WTC11 (cell line): ENCODE measurements at regions not wholly inside any gene's neighbourhood (a gene's known extent, or its start where the extent isn't known, plus 50 kb on each side); places are given as distances from the start of the nearest gene placed in this dataset.

Source experiments
- ATAC-seq: fragments of 200-7000 bp; cut with Tn5 transposase; 2 replicates; pipeline ENCODE4 v1.10.0; 2021; ENCODE audit warnings: mild to moderate bottlenecking, moderate library complexity
- CTCF ChIA-PET: fragments of 300-600 bp; sonication (Branson Sonifier 250); formaldehyde crosslinking; loops from one replicate; lab custom pipeline; 2021; ENCODE audit warnings: antibody characterized with exemption; lab: Charles Lee
- POLR2A ChIA-PET: fragments of 350-600 bp; sonication (Branson Sonifier 250); formaldehyde crosslinking; loops from one replicate; lab custom pipeline; 2021; ENCODE audit warnings: antibody characterized with exemption; lab: Charles Lee
- DNase-seq: peaks from one replicate; pipeline ENCODE4 v3.0.0; 2021; ENCODE audit warnings: low spot score
- H3K27ac Mint-ChIP-seq: 2 replicates; pipeline ENCODE4 v1.8.0; 2021; ENCODE audit warnings: mixed read lengths
- H3K27me3 Mint-ChIP-seq: 2 replicates; pipeline ENCODE4 v1.8.0; 2021; ENCODE audit warnings: low read depth, mild to moderate bottlenecking, moderate library complexity, mixed read lengths
- H3K36me3 Mint-ChIP-seq: 2 replicates; pipeline ENCODE4 v1.8.0; 2021; ENCODE audit warnings: mixed read lengths
- H3K4me1 Mint-ChIP-seq: 2 replicates; pipeline ENCODE4 v1.8.0; 2022; ENCODE audit warnings: mixed read lengths
- H3K4me3 Mint-ChIP-seq: 2 replicates; pipeline ENCODE4 v1.8.0; 2021; ENCODE audit warnings: mild to moderate bottlenecking, moderate library complexity, mixed read lengths
- H3K9me3 Mint-ChIP-seq: 2 replicates; pipeline ENCODE4 v1.8.0; 2021; ENCODE audit warnings: mixed read lengths
- AFF4 ChIP-seq: sonication (generic); formaldehyde crosslinking; IDR thresholded peaks from 2 replicates; pipeline ENCODE4 v1.8.1; 2023; ENCODE audit warnings: mild to moderate bottlenecking, missing genetic modification reagents, borderline replicate concordance
- AR ChIP-seq: fragments of 250-450 bp; sonication (Bioruptor Pico); IDR thresholded peaks from 2 replicates; pipeline ENCODE4 v1.9.0; 2021; ENCODE audit warnings: mild to moderate bottlenecking
- E2F4 ChIP-seq: sonication (generic); formaldehyde crosslinking; IDR thresholded peaks from 2 replicates; pipeline ENCODE4 v1.8.1; 2022; ENCODE audit warnings: low read depth, mild to moderate bottlenecking, moderate library complexity, missing genetic modification reagents, borderline replicate concordance
- ELF4 ChIP-seq: sonication (generic); formaldehyde crosslinking; IDR thresholded peaks from 2 replicates; pipeline ENCODE4 v1.8.1; 2022; ENCODE audit warnings: low read depth, mild to moderate bottlenecking, moderate library complexity, missing genetic modification reagents
- EMX1 ChIP-seq: fragments of 250-450 bp; sonication (Bioruptor Pico); IDR thresholded peaks from 2 replicates; pipeline ENCODE4 v1.8.0; 2021; ENCODE audit warnings: mild to moderate bottlenecking
- FOXJ3 ChIP-seq: sonication (generic); formaldehyde crosslinking; IDR thresholded peaks from 2 replicates; pipeline ENCODE4 v1.9.0; 2021; ENCODE audit warnings: missing genetic modification reagents, mild to moderate bottlenecking, borderline replicate concordance
- FOXP1 ChIP-seq: sonication (generic); formaldehyde crosslinking; IDR thresholded peaks from 2 replicates; pipeline ENCODE4 v1.8.0; 2022; ENCODE audit warnings: missing genetic modification reagents, mild to moderate bottlenecking, moderate library complexity, borderline replicate concordance
- HMGA2 ChIP-seq: fragments of 250-450 bp; sonication (Bioruptor Pico); IDR thresholded peaks from 2 replicates; pipeline ENCODE4 v1.4.0; 2021; ENCODE audit warnings: mild to moderate bottlenecking, moderate library complexity
- NFYB ChIP-seq: sonication (generic); formaldehyde crosslinking; conservative IDR thresholded peaks from 2 replicates; pipeline ENCODE4 v1.8.0; 2022; ENCODE audit warnings: low read depth, missing genetic modification reagents
- NR1H2 ChIP-seq: sonication (generic); formaldehyde crosslinking; IDR thresholded peaks from 2 replicates; pipeline ENCODE4 v1.9.0; 2021; ENCODE audit warnings: mild to moderate bottlenecking, moderate library complexity, missing genetic modification reagents
- OVOL2 ChIP-seq: fragments of 250-450 bp; sonication (Bioruptor Pico); IDR thresholded peaks from 2 replicates; pipeline ENCODE4 v1.9.0; 2021; ENCODE audit warnings: mild to moderate bottlenecking, borderline replicate concordance
- RORB ChIP-seq: fragments of 250-450 bp; sonication (Bioruptor Pico); IDR thresholded peaks from 2 replicates; pipeline ENCODE4 v1.9.0; 2021; ENCODE audit warnings: mild to moderate bottlenecking
- SMAD3 ChIP-seq: sonication (generic); formaldehyde crosslinking; IDR thresholded peaks from 2 replicates; pipeline ENCODE4 v1.8.0; 2022; ENCODE audit warnings: missing genetic modification reagents, mild to moderate bottlenecking, borderline replicate concordance
- SOX15 ChIP-seq: fragments of 250-450 bp; sonication (Bioruptor Pico); IDR thresholded peaks from 2 replicates; pipeline ENCODE4 v1.9.0; 2021; ENCODE audit warnings: mild to moderate bottlenecking
- TP53 ChIP-seq: sonication (generic); formaldehyde crosslinking; IDR thresholded peaks from 2 replicates; pipeline ENCODE4 v1.8.1; 2023; ENCODE audit warnings: mild to moderate bottlenecking, missing genetic modification reagents
- USF1 ChIP-seq: sonication (generic); formaldehyde crosslinking; IDR thresholded peaks from 2 replicates; pipeline ENCODE4 v1.8.0; 2022; ENCODE audit warnings: mild to moderate bottlenecking, missing genetic modification reagents
- ZNF121 ChIP-seq: sonication (generic); formaldehyde crosslinking; IDR thresholded peaks from 2 replicates; pipeline ENCODE4 v1.8.0; 2023; ENCODE audit warnings: missing genetic modification reagents
- ZNF423 ChIP-seq: fragments of 250-450 bp; sonication (Bioruptor Pico); IDR thresholded peaks from 2 replicates; pipeline ENCODE4 v2.1.2; 2022; ENCODE audit warnings: mild to moderate bottlenecking, moderate library complexity
- ZNF671 ChIP-seq: fragments of 250-450 bp; sonication (Bioruptor Pico); IDR thresholded peaks from 2 replicates; pipeline ENCODE4 v1.8.0; 2021; ENCODE audit warnings: mild to moderate bottlenecking
- TF ChIP-seq, protein P1 (sequence below): fragments of 250-450 bp; sonication (Bioruptor Pico); IDR thresholded peaks from 2 replicates; pipeline ENCODE4 v1.9.0; 2021; ENCODE audit warnings: moderate library complexity, mild to moderate bottlenecking, inconsistent platforms, borderline replicate concordance
- TF ChIP-seq, protein P2 (sequence below): sonication (generic); formaldehyde crosslinking; IDR thresholded peaks from 2 replicates; pipeline ENCODE4 v1.8.0; 2023; ENCODE audit warnings: missing genetic modification reagents
- TF ChIP-seq, protein P3 (sequence below): sonication (generic); formaldehyde crosslinking; IDR thresholded peaks from 2 replicates; pipeline ENCODE4 v1.8.0; 2023; ENCODE audit warnings: missing genetic modification reagents, mild to moderate bottlenecking, borderline replicate concordance

- Mint-ChIP-seq H3K36me3 (no peaks in the 10 kb centered on the region), H3K9me3 (peaks cover 6% of the 10 kb centered on the region), H3K27ac (no peak overlapping the region), H3K4me1 (peaks cover 27% of the 10 kb centered on the region), H3K4me3 (no peak overlapping the region), H3K27me3 (peaks cover 12% of the 10 kb centered on the region)
- ATAC-seq (no peak), DNase-seq (no peak)
- no peak for TF ChIP-seq E2F4 (CRISPR knock-in tag)
- TF ChIP-seq TP53 (CRISPR knock-in tag) = no peak
- no peak for TF ChIP-seq HMGA2
- no peak for TF ChIP-seq AR (CRISPR knock-in tag)
- no peak for TF ChIP-seq SOX15 (CRISPR knock-in tag)
- TF ChIP-seq USF1 (CRISPR knock-in tag) = no peak
- TF ChIP-seq, protein P1, sequence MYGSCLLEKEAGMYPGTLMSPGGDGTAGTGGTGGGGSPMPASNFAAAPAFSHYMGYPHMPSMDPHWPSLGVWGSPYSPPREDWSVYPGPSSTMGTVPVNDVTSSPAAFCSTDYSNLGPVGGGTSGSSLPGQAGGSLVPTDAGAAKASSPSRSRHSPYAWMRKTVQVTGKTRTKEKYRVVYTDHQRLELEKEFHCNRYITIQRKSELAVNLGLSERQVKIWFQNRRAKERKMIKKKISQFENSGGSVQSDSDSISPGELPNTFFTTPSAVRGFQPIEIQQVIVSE (CRISPR knock-in tag) = no peak
- no peak for TF ChIP-seq ZNF121
- TF ChIP-seq RORB (CRISPR knock-in tag) = no peak
- no peak for TF ChIP-seq NR1H2 (CRISPR knock-in tag)
- no peak for TF ChIP-seq EMX1 (CRISPR knock-in tag)
- no peak for TF ChIP-seq ELF4 (CRISPR knock-in tag)
- TF ChIP-seq, protein P2, sequence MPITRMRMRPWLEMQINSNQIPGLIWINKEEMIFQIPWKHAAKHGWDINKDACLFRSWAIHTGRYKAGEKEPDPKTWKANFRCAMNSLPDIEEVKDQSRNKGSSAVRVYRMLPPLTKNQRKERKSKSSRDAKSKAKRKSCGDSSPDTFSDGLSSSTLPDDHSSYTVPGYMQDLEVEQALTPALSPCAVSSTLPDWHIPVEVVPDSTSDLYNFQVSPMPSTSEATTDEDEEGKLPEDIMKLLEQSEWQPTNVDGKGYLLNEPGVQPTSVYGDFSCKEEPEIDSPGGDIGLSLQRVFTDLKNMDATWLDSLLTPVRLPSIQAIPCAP = no peak
- TF ChIP-seq SMAD3 = no peak
- TF ChIP-seq ZNF671 (CRISPR knock-in tag) = no peak
- TF ChIP-seq OVOL2 (CRISPR knock-in tag) = no peak
- TF ChIP-seq FOXP1 = no peak
- ChIA-PET CTCF (interaction anchor here (0.6 to 1.2 kb wide), 4 partner anchors 13 to 483 kb away, joined by 3 to 4 read pairs (median 4); no protein-coding TSS in a partner anchor), POLR2A (interaction anchor here (0.7 kb wide), 1 partner anchor 602 kb away, joined by 4 read pairs; no protein-coding TSS in a partner anchor)
Observed at GRCh38 chr10:25100141-25100540, 74.7 kb upstream of the GPR158 start.

DNA sequence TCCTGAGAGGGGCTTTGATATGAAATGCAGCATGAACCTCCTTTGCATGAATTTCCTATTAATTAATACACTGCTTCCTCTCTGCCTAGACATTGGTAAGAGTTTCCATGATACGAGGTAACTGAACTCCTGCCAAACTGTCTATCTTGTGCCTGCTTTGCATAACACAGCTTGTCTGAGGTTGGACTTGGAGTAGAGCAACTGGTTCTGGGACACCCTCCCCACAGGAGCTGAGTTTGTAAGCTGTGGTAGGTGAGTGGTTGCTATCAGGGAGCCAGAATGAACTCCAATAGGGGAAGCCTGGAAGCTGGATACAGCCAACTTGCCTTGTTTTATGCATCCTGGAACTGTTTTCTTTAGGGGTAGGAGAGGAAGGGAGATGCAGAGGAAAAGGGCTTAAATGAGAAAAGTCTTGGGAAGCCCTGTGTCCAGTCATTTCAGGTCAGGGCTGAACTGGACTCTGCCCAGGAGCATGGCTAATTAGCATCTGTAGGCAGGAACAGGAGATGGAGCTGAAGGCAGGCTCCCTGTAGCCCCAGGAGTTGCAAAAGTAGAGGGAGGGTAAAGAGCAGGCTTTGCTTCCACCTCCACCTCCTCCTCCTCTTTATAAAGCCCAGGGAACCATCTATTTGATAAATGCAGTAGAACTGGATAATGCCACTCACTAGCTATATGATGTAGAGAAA is 73.2 kb upstream of the GPR158 start:
- H3K27ac Mint-ChIP-seq = no peak overlapping the region
- peaks cover 10% of the 10 kb centered on the region for H3K9me3 Mint-ChIP-seq
- no peak overlapping the region for H3K4me3 Mint-ChIP-seq
- CTCF ChIA-PET = interaction anchor here (1.1 kb wide), 1 partner anchor 125 kb away, joined by 3 read pairs; no protein-coding TSS in a partner anchor
- DNase-seq (no peak), ATAC-seq (no peak)
- peaks cover 42% of the 10 kb centered on the region for H3K4me1 Mint-ChIP-seq
- POLR2A ChIA-PET = no interaction called here
- no peaks in the 10 kb centered on the region for H3K36me3 Mint-ChIP-seq
- peaks cover 24% of the 10 kb centered on the region for H3K27me3 Mint-ChIP-seq
- TF ChIP-seq ZNF423 (CRISPR knock-in tag) (no peak), AFF4 (CRISPR knock-in tag) (no peak), FOXJ3 (CRISPR knock-in tag) (no peak), NFYB (no peak)
- TF ChIP-seq, protein P3, sequence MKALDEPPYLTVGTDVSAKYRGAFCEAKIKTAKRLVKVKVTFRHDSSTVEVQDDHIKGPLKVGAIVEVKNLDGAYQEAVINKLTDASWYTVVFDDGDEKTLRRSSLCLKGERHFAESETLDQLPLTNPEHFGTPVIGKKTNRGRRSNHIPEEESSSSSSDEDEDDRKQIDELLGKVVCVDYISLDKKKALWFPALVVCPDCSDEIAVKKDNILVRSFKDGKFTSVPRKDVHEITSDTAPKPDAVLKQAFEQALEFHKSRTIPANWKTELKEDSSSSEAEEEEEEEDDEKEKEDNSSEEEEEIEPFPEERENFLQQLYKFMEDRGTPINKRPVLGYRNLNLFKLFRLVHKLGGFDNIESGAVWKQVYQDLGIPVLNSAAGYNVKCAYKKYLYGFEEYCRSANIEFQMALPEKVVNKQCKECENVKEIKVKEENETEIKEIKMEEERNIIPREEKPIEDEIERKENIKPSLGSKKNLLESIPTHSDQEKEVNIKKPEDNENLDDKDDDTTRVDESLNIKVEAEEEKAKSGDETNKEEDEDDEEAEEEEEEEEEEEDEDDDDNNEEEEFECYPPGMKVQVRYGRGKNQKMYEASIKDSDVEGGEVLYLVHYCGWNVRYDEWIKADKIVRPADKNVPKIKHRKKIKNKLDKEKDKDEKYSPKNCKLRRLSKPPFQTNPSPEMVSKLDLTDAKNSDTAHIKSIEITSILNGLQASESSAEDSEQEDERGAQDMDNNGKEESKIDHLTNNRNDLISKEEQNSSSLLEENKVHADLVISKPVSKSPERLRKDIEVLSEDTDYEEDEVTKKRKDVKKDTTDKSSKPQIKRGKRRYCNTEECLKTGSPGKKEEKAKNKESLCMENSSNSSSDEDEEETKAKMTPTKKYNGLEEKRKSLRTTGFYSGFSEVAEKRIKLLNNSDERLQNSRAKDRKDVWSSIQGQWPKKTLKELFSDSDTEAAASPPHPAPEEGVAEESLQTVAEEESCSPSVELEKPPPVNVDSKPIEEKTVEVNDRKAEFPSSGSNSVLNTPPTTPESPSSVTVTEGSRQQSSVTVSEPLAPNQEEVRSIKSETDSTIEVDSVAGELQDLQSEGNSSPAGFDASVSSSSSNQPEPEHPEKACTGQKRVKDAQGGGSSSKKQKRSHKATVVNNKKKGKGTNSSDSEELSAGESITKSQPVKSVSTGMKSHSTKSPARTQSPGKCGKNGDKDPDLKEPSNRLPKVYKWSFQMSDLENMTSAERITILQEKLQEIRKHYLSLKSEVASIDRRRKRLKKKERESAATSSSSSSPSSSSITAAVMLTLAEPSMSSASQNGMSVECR (CRISPR knock-in tag) = no peak
